Calu3 (cell line): ENCODE measurements at regions not wholly inside any gene's neighbourhood (a gene's known extent, or its start where the extent isn't known, plus 50 kb on each side); places are given as distances from the start of the nearest gene placed in this dataset.

Experiments
- BruUV-seq: library from RNA; stranded (reverse); fragments of 400-500 nt; replicated peaks from 2 replicates; lab custom pipeline; 2021; lab: Mats Ljungman, UMichigan
- CTCF ChIA-PET: fragments of 300-600 bp; sonication (Branson Sonifier 250); formaldehyde crosslinking; loops from one replicate; lab custom pipeline; 2022; ENCODE audit warnings: antibody characterized with exemption; lab: Charles Lee
- DNase-seq: peaks from one replicate; pipeline ENCODE4 v3.0.0; 2022
- H3K27ac Mint-ChIP-seq: one replicate; pipeline ENCODE4 v1.8.0; 2022; ENCODE audit warnings: mixed read lengths; ENCODE audit not compliant: unreplicated experiment
- H3K27me3 Mint-ChIP-seq: one replicate; pipeline ENCODE4 v1.8.0; 2022; ENCODE audit warnings: mixed read lengths; ENCODE audit not compliant: unreplicated experiment
- H3K36me3 Mint-ChIP-seq: one replicate; pipeline ENCODE4 v1.8.0; 2022; ENCODE audit warnings: mild to moderate bottlenecking, moderate library complexity, mixed read lengths; ENCODE audit not compliant: insufficient read depth, unreplicated experiment
- H3K4me1 Mint-ChIP-seq: one replicate; pipeline ENCODE4 v1.8.0; 2022; ENCODE audit warnings: mild to moderate bottlenecking, low read depth, mixed read lengths; ENCODE audit not compliant: unreplicated experiment
- H3K4me3 Mint-ChIP-seq: one replicate; pipeline ENCODE4 v1.8.0; 2022; ENCODE audit warnings: mild to moderate bottlenecking, low read depth, moderate library complexity, mixed read lengths; ENCODE audit not compliant: unreplicated experiment
- H3K9me3 Mint-ChIP-seq: one replicate; pipeline ENCODE4 v1.8.0; 2022; ENCODE audit warnings: low read depth, mixed read lengths; ENCODE audit not compliant: unreplicated experiment
- intact Hi-C: fragments of 100-400 bp; cut with micrococcal nuclease; formaldehyde crosslinking; loops from one replicate; pipeline ENCODE4 v1.10.0; 2022; ENCODE audit not compliant: unreplicated experiment
- TF ChIP-seq, protein P1 (sequence below): fragments of 200-600 bp; IDR thresholded peaks from one replicate; pipeline ENCODE4 v1.8.0; 2022; ENCODE audit warnings: antibody characterized with exemption; ENCODE audit not compliant: unreplicated experiment

DNA sequence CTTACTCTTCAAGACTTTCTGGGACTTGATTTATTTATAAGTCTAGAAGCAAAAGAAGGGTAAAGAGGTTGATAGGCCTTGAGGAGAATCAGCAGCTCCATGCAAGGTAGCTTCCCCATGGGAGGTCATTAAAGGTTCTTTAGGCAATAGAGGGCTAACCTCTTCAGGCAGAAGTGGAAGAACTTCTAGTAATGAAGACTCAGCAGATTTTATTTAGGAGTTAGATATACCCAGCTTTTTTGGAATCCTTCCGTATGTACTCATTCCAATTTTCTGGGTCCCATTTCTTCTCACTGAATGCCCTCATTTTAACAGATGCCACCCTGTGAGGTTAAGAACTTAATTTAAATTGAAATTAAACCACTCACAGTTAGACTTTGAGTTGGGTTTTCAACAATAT, 565.6 kb downstream of the LRFN5 start:
- CTCF ChIA-PET: no interaction called here
- H3K4me3 Mint-ChIP-seq: no peak overlapping the region

GRCh38 chr14:42163136-42163535, 556.5 kb downstream of the LRFN5 start:
- Mint-ChIP-seq H3K27ac (no peak overlapping the region), H3K27me3 (no peaks in the 10 kb centered on the region), H3K36me3 (no peaks in the 10 kb centered on the region), H3K9me3 (peaks cover 9% of the 10 kb centered on the region), H3K4me3 (no peak overlapping the region), H3K4me1 (no peaks in the 10 kb centered on the region)
- TF ChIP-seq, protein P1, sequence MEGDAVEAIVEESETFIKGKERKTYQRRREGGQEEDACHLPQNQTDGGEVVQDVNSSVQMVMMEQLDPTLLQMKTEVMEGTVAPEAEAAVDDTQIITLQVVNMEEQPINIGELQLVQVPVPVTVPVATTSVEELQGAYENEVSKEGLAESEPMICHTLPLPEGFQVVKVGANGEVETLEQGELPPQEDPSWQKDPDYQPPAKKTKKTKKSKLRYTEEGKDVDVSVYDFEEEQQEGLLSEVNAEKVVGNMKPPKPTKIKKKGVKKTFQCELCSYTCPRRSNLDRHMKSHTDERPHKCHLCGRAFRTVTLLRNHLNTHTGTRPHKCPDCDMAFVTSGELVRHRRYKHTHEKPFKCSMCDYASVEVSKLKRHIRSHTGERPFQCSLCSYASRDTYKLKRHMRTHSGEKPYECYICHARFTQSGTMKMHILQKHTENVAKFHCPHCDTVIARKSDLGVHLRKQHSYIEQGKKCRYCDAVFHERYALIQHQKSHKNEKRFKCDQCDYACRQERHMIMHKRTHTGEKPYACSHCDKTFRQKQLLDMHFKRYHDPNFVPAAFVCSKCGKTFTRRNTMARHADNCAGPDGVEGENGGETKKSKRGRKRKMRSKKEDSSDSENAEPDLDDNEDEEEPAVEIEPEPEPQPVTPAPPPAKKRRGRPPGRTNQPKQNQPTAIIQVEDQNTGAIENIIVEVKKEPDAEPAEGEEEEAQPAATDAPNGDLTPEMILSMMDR: no peak
- DNase-seq: no peak
- intact Hi-C loops: no loop called here
- CTCF ChIA-PET: no interaction called here
- no TSS peak for BruUV-seq

More for the DNA sequence above, 565.6 kb downstream of the LRFN5 start:
- Mint-ChIP-seq H3K36me3 (no peaks in the 10 kb centered on the region), H3K27me3 (no peaks in the 10 kb centered on the region), H3K4me1 (no peaks in the 10 kb centered on the region), H3K27ac (no peak overlapping the region), H3K9me3 (peaks cover 12% of the 10 kb centered on the region)
- no TSS peak for BruUV-seq
- TF ChIP-seq, protein P1: no peak
- no peak for DNase-seq
- intact Hi-C loops: no loop called here

- DNase-seq: no peak
- H3K27me3 Mint-ChIP-seq: no peaks in the 10 kb centered on the region
- no peaks in the 10 kb centered on the region for H3K4me1 Mint-ChIP-seq
- BruUV-seq: no TSS peak
- H3K27ac Mint-ChIP-seq: no peak overlapping the region
- intact Hi-C loops: no loop called here
- H3K9me3 Mint-ChIP-seq: peaks cover 7% of the 10 kb centered on the region
- TF ChIP-seq, protein P1: no peak
- no peak overlapping the region for H3K4me3 Mint-ChIP-seq
- CTCF ChIA-PET: no interaction called here
- H3K36me3 Mint-ChIP-seq: no peaks in the 10 kb centered on the region
These were observed 552.5 kb downstream of the LRFN5 start for GRCh38 chr14:42159138-42159537.

GRCh38 chr14:42149609-42150261, 543.1 kb downstream of the LRFN5 start:
- no peaks in the 10 kb centered on the region for H3K4me1 Mint-ChIP-seq
- TF ChIP-seq, protein P1: no peak
- BruUV-seq: no TSS peak
- no peaks in the 10 kb centered on the region for H3K36me3 Mint-ChIP-seq
- peaks cover 13% of the 10 kb centered on the region for H3K9me3 Mint-ChIP-seq
- no peak overlapping the region for H3K4me3 Mint-ChIP-seq
- CTCF ChIA-PET: no interaction called here
- H3K27me3 Mint-ChIP-seq: no peaks in the 10 kb centered on the region
- no peak for DNase-seq
- intact Hi-C loops: no loop called here
- no peak overlapping the region for H3K27ac Mint-ChIP-seq
